Small intestine (tissue), 7 donors: ENCODE measurements at regions not wholly inside any gene's neighbourhood (a gene's known extent, or its start where the extent isn't known, plus 50 kb on each side); places are given as distances from the start of the nearest gene placed in this dataset.

Source experiments
- DNase-seq, 2 donors: peaks; one replicate each; pipeline versions ENCODE4 v3.0.0 to v3.0.0-alpha.2; 2013
- FAIRE-seq: peaks from 2 replicates; lab custom pipeline; 2012; peaks lifted over from hg19 to GRCh38; lab: Jason Lieb, UNC
- H3K27ac ChIP-seq, 3 donors: one replicate each; pipeline ENCODE4 v1.5.1; 2013; ENCODE audit warnings: low read length in 2 of 3, mild to moderate bottlenecking in 2 of 3, control low read depth in 1 of 3, inconsistent platforms in 1 of 3, low read depth in 1 of 3, moderate library complexity in 1 of 3
- H3K27me3 ChIP-seq, 3 donors: one replicate each; pipeline ENCODE4 v1.6.1; 2013; ENCODE audit warnings: low read length in 3 of 3, inconsistent platforms in 1 of 3; ENCODE audit not compliant: control insufficient read depth in 3 of 3, insufficient read depth in 3 of 3
- H3K36me3 ChIP-seq, 3 donors: one replicate each; pipeline ENCODE4 v1.6.1; 2013; ENCODE audit warnings: low read length in 3 of 3, inconsistent platforms in 1 of 3, low read depth in 1 of 3, mild to moderate bottlenecking in 1 of 3, moderate library complexity in 1 of 3; ENCODE audit not compliant: control insufficient read depth in 3 of 3, insufficient read depth in 2 of 3
- H3K4me1 ChIP-seq, 3 donors: one replicate each; pipeline ENCODE4 v1.6.1; 2013; ENCODE audit warnings: low read length in 2 of 3, inconsistent platforms in 1 of 3, low read depth in 1 of 3, mild to moderate bottlenecking in 1 of 3, moderate library complexity in 1 of 3; ENCODE audit not compliant: control insufficient read depth in 3 of 3, insufficient read depth in 2 of 3
- H3K4me3 ChIP-seq, 3 donors: one replicate each; pipeline ENCODE4 v1.5.1; 2013; ENCODE audit warnings: low read length in 3 of 3, control low read depth in 1 of 3, inconsistent platforms in 1 of 3, low read depth in 1 of 3, mild to moderate bottlenecking in 1 of 3, moderate library complexity in 1 of 3
- H3K9me3 ChIP-seq, 2 donors: one replicate each; pipeline ENCODE4 v1.6.1; 2013; ENCODE audit warnings: low read depth in 1 of 2, low read length in 1 of 2; ENCODE audit not compliant: control insufficient read depth in 2 of 2, insufficient read depth in 1 of 2
- WGBS, 3 donors: extraction: QIAGEN DNeasy Blood & Tissue Kit; methylation state at CpG; one replicate each; pipeline ENCODE4 v1.1.7; 2013; 5-methylcytosine and 5-hydroxymethylcytosine counted together
- donor health status: healthy with polysubstance abuse.
- donor health status: control.
- donor health status: control.
- donor health status: Bipolar disorder and iron deficiency.
- donor health status: healthy.

DNA sequence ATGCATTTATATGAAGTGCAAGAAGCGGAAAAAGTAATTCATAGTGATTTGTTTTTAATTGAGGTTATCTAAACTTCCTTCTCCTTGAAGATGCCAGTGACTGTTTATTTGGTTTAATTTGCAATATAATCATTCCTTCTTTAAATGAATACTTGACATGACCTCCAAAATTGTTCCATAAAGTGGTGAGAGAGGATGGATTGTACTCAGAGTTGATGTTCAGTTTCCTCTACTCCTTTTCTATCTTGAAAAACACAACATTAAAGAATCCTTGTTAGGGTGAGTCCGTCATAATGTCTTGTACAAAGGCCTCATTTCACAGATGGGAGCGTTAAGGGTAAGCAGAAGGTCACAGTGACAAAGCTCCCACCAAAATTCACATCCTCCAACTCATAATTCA, 756.1 kb upstream of the KLHL29 start:
- Histone ChIP-seq H3K27me3 (no peaks in the 10 kb centered on the region), H3K27ac (no peak overlapping the region), H3K36me3 (no peaks in the 10 kb centered on the region), H3K4me1 (no peaks in the 10 kb centered on the region), H3K4me3 (no peak overlapping the region), H3K9me3 (no peaks in the 10 kb centered on the region)
- no peak for DNase-seq
- WGBS, 3 donors, result 65 to 74% (median 67%) methylated on average over 3 of the region's 3 CpGs
- no peak for FAIRE-seq

DNA sequence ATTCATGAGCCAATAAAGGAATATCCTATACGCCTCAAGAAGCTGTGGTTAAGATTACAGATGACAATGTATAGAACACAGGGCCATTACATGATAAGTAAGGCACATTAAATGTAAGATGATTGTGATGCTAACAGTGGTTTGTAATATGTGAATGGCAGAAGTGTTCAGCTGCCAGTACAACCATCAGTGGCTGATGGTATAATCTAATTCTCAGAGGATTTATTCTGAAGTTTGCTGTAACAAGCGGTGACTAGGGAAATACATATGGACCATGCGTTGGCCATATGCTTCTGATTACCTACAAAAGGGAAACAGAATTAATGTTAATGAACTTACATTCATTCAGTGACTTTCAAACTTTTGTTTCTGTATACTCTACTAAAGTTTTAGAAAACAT, 750.8 kb upstream of the KLHL29 start:
- no peaks in the 10 kb centered on the region for H3K4me1 ChIP-seq
- H3K27ac ChIP-seq, result no peak overlapping the region
- H3K4me3 ChIP-seq, result no peak overlapping the region
- DNase-seq (no peak), FAIRE-seq (no peak)
- no peaks in the 10 kb centered on the region for H3K36me3 ChIP-seq
- H3K27me3 ChIP-seq, result no peaks in the 10 kb centered on the region
- no peaks in the 10 kb centered on the region for H3K9me3 ChIP-seq
- WGBS, 3 donors, result 90 to 96% (median 96%) methylated on average over 3 of the region's 3 CpGs

GRCh38 chr2:22656426-22656825, 728.6 kb upstream of the KLHL29 start:
- DNase-seq (no peak), FAIRE-seq (no peak)
- 63 to 81% (median 68%) methylated on average over 1 of the region's 1 CpG for WGBS, 3 donors
- Histone ChIP-seq H3K4me3 (no peak overlapping the region), H3K36me3 (no peaks in the 10 kb centered on the region), H3K27me3 (no peaks in the 10 kb centered on the region), H3K27ac (no peak overlapping the region), H3K9me3 (no peaks in the 10 kb centered on the region), H3K4me1 (no peaks in the 10 kb centered on the region)

DNA sequence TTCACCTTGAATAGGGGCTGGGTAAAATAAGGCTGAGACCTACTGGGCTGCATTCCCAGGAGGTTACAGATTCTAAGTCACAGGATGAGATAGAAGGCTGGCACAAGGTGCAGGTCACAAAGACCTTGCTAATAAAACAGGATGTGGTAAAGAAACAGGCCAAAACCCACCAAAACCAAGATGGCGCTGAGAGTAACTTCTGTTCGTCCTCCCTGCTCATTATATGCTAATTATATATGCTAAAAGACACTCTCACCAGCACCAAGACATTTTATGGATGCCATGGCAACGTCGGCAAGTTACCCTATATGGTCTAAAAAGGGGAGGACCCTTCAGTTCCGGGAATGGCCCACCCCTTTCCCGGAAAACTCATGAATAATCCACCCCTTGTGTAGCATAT, 711.5 kb upstream of the KLHL29 start:
- DNase-seq (no peak), FAIRE-seq (no peak)
- Histone ChIP-seq H3K27ac (no peak overlapping the region), H3K9me3 (no peaks in the 10 kb centered on the region), H3K27me3 (no peaks in the 10 kb centered on the region), H3K4me3 (no peak overlapping the region), H3K36me3 (no peaks in the 10 kb centered on the region), H3K4me1 (no peaks in the 10 kb centered on the region)
- WGBS, 3 donors, result 65 to 79% (median 72%) methylated on average over 6 of the region's 6 CpGs

DNA sequence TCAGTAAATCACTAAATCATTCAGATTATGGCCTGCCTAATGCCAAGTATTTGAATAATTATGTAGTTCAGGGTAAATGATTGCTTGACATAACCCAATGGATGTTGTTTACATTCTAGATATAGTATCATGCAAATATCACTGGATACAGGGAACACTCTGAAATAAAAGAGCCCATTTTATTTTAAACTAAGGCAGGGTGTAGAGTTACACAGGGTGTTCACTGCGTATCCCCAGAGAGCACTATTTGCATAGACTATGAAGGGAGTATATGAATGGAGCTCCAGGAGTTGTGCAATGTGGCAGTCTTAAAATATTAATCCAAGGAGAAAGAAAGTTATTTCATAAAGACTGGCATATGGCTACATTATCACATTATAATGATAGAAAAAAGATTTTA, 701.1 kb upstream of the KLHL29 start:
- Histone ChIP-seq H3K4me1 (no peaks in the 10 kb centered on the region), H3K27ac (no peak overlapping the region), H3K9me3 (peaks cover 0 to 4% of the 10 kb centered on the region in 2 donors), H3K27me3 (no peaks in the 10 kb centered on the region), H3K36me3 (no peaks in the 10 kb centered on the region), H3K4me3 (no peak overlapping the region)
- no peak for FAIRE-seq
- 31 to 63% (median 44%) methylated on average over 1 of the region's 1 CpG for WGBS, 3 donors
- DNase-seq, result no peak

DNA sequence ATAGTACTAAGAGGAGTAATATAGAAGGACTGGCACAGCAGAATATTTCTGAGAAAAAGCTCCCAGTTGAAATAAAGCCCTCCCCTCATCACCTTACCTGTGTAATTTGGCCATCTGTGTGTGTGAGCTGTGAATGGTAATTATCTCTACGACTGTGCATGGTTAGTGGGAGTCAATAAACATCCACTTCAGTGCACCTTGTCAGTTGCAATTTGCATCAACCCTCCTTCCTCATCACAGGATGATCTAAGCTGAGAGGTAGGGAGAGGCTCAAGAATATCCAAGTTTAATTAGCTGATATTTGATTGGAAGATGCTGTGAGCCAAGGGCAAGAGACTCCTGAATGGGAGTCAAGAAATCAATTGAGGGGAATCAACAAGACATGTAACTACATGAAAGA, 694.9 kb upstream of the KLHL29 start:
- DNase-seq (no peak), FAIRE-seq (no peak)
- no peak overlapping the region for H3K27ac ChIP-seq
- no peaks in the 10 kb centered on the region for H3K4me1 ChIP-seq
- H3K36me3 ChIP-seq, result no peaks in the 10 kb centered on the region
- H3K4me3 ChIP-seq, result no peak overlapping the region
- peaks cover 0 to 4% of the 10 kb centered on the region in 2 donors for H3K9me3 ChIP-seq
- no peaks in the 10 kb centered on the region for H3K27me3 ChIP-seq
- WGBS, 3 donors, result 50 to 87% (median 78%) methylated on average over 1 of the region's 1 CpG

DNA sequence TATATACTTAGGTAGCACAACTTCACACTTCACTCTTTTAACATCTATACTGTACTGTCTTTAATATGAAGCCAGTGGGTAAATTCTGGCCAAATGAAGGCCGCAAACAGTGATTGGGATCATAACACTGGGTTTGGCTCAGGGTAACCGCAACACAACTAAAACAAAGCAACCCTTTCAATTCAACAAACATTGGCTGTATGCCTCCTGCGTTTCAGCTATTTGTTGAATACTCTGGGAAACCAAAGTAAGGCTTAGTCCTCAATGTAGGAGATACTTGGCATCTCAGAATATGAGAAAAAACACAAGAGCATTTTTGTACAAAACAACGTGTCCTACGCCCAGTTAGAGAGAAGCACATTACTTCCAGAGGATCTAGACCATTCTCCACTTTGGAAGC, 693.3 kb upstream of the KLHL29 start:
- Histone ChIP-seq H3K9me3 (peaks cover 0 to 4% of the 10 kb centered on the region in 2 donors), H3K27ac (no peak overlapping the region), H3K36me3 (no peaks in the 10 kb centered on the region), H3K4me3 (no peak overlapping the region), H3K27me3 (no peaks in the 10 kb centered on the region), H3K4me1 (no peaks in the 10 kb centered on the region)
- DNase-seq (no peak), FAIRE-seq (no peak)
- WGBS, 3 donors, result 74 to 78% (median 77%) methylated on average over 5 of the region's 5 CpGs

- Histone ChIP-seq H3K9me3 (no peaks in the 10 kb centered on the region), H3K4me1 (no peaks in the 10 kb centered on the region), H3K4me3 (no peak overlapping the region), H3K36me3 (no peaks in the 10 kb centered on the region), H3K27ac (no peak overlapping the region), H3K27me3 (no peaks in the 10 kb centered on the region)
- FAIRE-seq (no peak), DNase-seq (no peak)
- 53 to 75% (median 63%) methylated on average over 2 of the region's 2 CpGs for WGBS, 3 donors
These were observed 692.2 kb upstream of the KLHL29 start for GRCh38 chr2:22692746-22693145.

GRCh38 chr2:22694300-22694699, 690.7 kb upstream of the KLHL29 start:
- H3K27me3 ChIP-seq, result no peaks in the 10 kb centered on the region
- FAIRE-seq, result no peak
- no peak for DNase-seq
- no peaks in the 10 kb centered on the region for H3K4me1 ChIP-seq
- H3K4me3 ChIP-seq, result no peak overlapping the region
- WGBS, 3 donors, result 72 to 82% (median 80%) methylated on average over 2 of the region's 2 CpGs
- H3K27ac ChIP-seq, result no peak overlapping the region
- no peaks in the 10 kb centered on the region for H3K36me3 ChIP-seq
- no peaks in the 10 kb centered on the region for H3K9me3 ChIP-seq
